ENCODE measurements at regions not wholly inside any gene's neighbourhood (a gene's known extent, or its start where the extent isn't known, plus 50 kb on each side); places are given as distances from the start of the nearest gene placed in this dataset.
"Not testable (repeated sequence)": the region's sequence is repeated elsewhere in the genome, so short reads cannot be mapped to it uniquely, and the experiment has no call there.

DNA sequence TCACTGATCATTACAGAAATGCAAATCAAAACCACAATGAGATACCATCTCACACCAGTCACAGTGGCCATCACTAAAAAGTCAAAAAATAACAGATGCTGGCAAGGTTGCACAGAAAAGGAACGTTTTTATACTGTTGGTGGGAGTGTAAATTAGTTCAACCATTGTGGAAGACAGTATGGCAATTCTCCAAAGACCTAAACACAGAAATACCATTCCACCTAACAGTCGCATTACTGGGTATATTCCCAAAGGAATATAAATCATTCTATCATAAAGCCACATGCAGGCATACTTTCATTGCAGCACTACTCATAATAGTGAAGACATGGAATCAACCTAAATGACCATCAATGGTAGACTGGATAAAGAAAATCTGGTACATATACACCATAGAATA lies 83.2 kb upstream of the ARID5B start:
- H3K4me3 Mint-ChIP-seq; H3K27me3 Mint-ChIP-seq (ENCODE audit: low read depth); H3K9me3 Mint-ChIP-seq (ENCODE audit: insufficient read depth); H3K27ac Mint-ChIP-seq; H3K4me1 Mint-ChIP-seq (ENCODE audit: low read depth); H3K36me3 Mint-ChIP-seq (ENCODE audit: low read depth); DNase-seq; POLR2A ChIA-PET; ATAC-seq: not testable (repeated sequence)
- CTCF ChIA-PET, result interaction anchor here (1.0 to 4.4 kb wide), 4 partner anchors 10 to 68 kb away, joined by 3 to 31 read pairs (median 3); no protein-coding TSS in a partner anchor

GRCh38 chr10:61819208-61819607 lies 82.3 kb upstream of the ARID5B start:
- Mint-ChIP-seq H3K27ac (no peak overlapping the region), H3K9me3 (ENCODE audit: insufficient read depth) (no peaks in the 10 kb centered on the region), H3K36me3 (ENCODE audit: low read depth) (no peaks in the 10 kb centered on the region), H3K4me1 (ENCODE audit: low read depth) (peaks cover 3% of the 10 kb centered on the region), H3K27me3 (ENCODE audit: low read depth) (no peaks in the 10 kb centered on the region), H3K4me3 (no peak overlapping the region)
- POLR2A ChIA-PET, result no interaction called here
- CTCF ChIA-PET, result interaction anchor here (1.0 to 4.4 kb wide), 6 partner anchors 8 to 69 kb away, joined by 3 to 31 read pairs (median 4); no protein-coding TSS in a partner anchor
- no peak for DNase-seq
- ATAC-seq, result no peak

DNA sequence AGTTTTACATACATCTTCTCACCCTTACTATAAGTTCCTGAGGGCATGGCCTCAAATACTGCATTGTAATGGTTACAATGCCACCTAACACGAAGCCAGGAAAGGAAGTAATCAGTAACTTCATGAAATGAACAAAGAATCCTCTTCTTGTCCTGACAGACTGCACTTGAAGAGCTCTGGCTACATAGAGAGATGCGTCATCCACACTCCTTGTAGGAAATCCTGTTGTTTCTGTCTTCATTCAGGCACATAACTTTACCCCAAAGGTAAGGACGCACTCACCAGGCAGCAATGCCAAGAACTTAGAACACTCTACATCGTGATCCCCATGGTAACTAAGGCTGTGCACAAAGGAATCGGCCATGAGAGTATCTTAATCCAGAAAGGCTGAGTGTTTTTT lies 80.3 kb upstream of the ARID5B start:
- H3K9me3 Mint-ChIP-seq (ENCODE audit: insufficient read depth), result no peaks in the 10 kb centered on the region
- peaks cover 3% of the 10 kb centered on the region for H3K4me1 Mint-ChIP-seq (ENCODE audit: low read depth)
- ATAC-seq (no peak), DNase-seq (no peak)
- no peak overlapping the region for H3K4me3 Mint-ChIP-seq
- no peaks in the 10 kb centered on the region for H3K36me3 Mint-ChIP-seq (ENCODE audit: low read depth)
- H3K27ac Mint-ChIP-seq, result no peak overlapping the region
- no peaks in the 10 kb centered on the region for H3K27me3 Mint-ChIP-seq (ENCODE audit: low read depth)
- CTCF ChIA-PET, result interaction anchor here (1.3 to 4.4 kb wide), 3 partner anchors 12 to 70 kb away, joined by 3 to 31 read pairs (median 12); no protein-coding TSS in a partner anchor
- POLR2A ChIA-PET, result interaction anchor here (0.6 kb wide), 1 partner anchor 9 kb away, joined by 3 read pairs; no protein-coding TSS in a partner anchor

DNA sequence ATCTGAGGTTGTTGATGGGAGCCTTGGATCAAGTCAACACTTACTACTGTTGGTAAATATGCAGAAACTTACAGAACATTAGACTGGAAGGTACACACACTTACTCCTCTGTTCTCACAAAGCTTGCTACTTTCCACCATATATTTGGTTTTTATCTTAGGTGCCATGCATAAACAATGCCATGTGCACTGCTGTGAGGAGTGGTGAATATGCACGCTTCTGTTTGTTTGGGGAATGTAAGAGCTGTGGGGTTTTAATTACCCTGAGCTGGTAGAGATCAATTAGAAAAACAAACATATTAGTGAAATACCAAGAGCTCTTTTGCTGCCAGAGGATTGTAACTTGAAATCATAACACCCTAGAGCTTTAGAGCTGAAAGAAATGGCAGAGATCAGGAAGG lies 79.8 kb upstream of the ARID5B start:
- ChIA-PET POLR2A (no interaction called here), CTCF (interaction anchor here (1.6 kb wide), 1 partner anchor 71 kb away, joined by 12 read pairs; no protein-coding TSS in a partner anchor)
- H3K4me1 Mint-ChIP-seq (ENCODE audit: low read depth), result peaks cover 3% of the 10 kb centered on the region

DNA sequence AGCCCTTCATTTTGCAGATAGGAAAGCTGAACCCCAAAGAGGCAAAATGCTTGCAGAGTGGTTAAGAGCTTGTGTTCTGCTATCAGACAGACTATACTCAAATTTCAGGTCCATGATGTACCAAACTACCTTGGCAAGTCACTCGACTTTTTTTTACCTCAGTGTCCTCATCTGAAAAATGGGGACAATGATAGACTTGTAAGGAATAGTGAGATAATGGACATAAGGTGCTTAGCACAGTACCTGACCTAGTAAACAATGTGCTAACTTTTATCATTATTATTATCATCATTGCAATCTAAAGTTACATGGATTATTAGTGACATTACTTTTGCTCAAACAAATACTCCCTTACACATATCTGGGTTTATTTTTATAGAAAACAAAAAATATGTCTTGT lies 79.4 kb upstream of the ARID5B start:
- ATAC-seq, result no peak
- no peak overlapping the region for H3K27ac Mint-ChIP-seq

More for the DNA sequence above, 79.8 kb upstream of the ARID5B start:
- DNase-seq, result no peak
- H3K36me3 Mint-ChIP-seq (ENCODE audit: low read depth), result no peaks in the 10 kb centered on the region
- no peaks in the 10 kb centered on the region for H3K9me3 Mint-ChIP-seq (ENCODE audit: insufficient read depth)
- no peak overlapping the region for H3K4me3 Mint-ChIP-seq
- H3K27me3 Mint-ChIP-seq (ENCODE audit: low read depth), result no peaks in the 10 kb centered on the region
- ATAC-seq, result no peak
- no peak overlapping the region for H3K27ac Mint-ChIP-seq

GRCh38 chr10:61822781-61823230 lies 78.7 kb upstream of the ARID5B start:
- ATAC-seq (no peak), DNase-seq (no peak)
- H3K4me1 Mint-ChIP-seq (ENCODE audit: low read depth), result peaks cover 3% of the 10 kb centered on the region
- H3K9me3 Mint-ChIP-seq (ENCODE audit: insufficient read depth), result no peaks in the 10 kb centered on the region
- H3K4me3 Mint-ChIP-seq, result no peak overlapping the region
- H3K36me3 Mint-ChIP-seq (ENCODE audit: low read depth), result no peaks in the 10 kb centered on the region
- no peaks in the 10 kb centered on the region for H3K27me3 Mint-ChIP-seq (ENCODE audit: low read depth)
- POLR2A ChIA-PET, result no interaction called here
- CTCF ChIA-PET, result interaction anchor here (1.6 kb wide), 1 partner anchor 72 kb away, joined by 12 read pairs; no protein-coding TSS in a partner anchor
- no peak overlapping the region for H3K27ac Mint-ChIP-seq

More for the DNA sequence above, 79.4 kb upstream of the ARID5B start:
- H3K4me1 Mint-ChIP-seq (ENCODE audit: low read depth), result peaks cover 3% of the 10 kb centered on the region
- H3K9me3 Mint-ChIP-seq (ENCODE audit: insufficient read depth), result no peaks in the 10 kb centered on the region
- CTCF ChIA-PET, result interaction anchor here (1.6 kb wide), 1 partner anchor 71 kb away, joined by 12 read pairs; no protein-coding TSS in a partner anchor
- POLR2A ChIA-PET, result no interaction called here
- no peak overlapping the region for H3K4me3 Mint-ChIP-seq
- no peaks in the 10 kb centered on the region for H3K36me3 Mint-ChIP-seq (ENCODE audit: low read depth)
- H3K27me3 Mint-ChIP-seq (ENCODE audit: low read depth), result no peaks in the 10 kb centered on the region
- no peak for DNase-seq

GRCh38 chr10:61825001-61825400 lies 76.5 kb upstream of the ARID5B start:
- CTCF ChIA-PET, result no interaction called here
- no peak for DNase-seq
- H3K27ac Mint-ChIP-seq, result no peak overlapping the region

GRCh38 chr10:61825628-61826027 lies 75.9 kb upstream of the ARID5B start:
- H3K9me3 Mint-ChIP-seq (ENCODE audit: insufficient read depth), result no peaks in the 10 kb centered on the region
- no peak overlapping the region for H3K27ac Mint-ChIP-seq
- DNase-seq (no peak), ATAC-seq (no peak)
- H3K4me1 Mint-ChIP-seq (ENCODE audit: low read depth), result peaks cover 3% of the 10 kb centered on the region
- POLR2A ChIA-PET, result no interaction called here
- H3K36me3 Mint-ChIP-seq (ENCODE audit: low read depth), result no peaks in the 10 kb centered on the region
- CTCF ChIA-PET, result no interaction called here
- H3K4me3 Mint-ChIP-seq, result no peak overlapping the region
- H3K27me3 Mint-ChIP-seq (ENCODE audit: low read depth), result no peaks in the 10 kb centered on the region

More at GRCh38 chr10:61825001-61825400, 76.5 kb upstream of the ARID5B start:
- POLR2A ChIA-PET, result no interaction called here
- no peaks in the 10 kb centered on the region for H3K9me3 Mint-ChIP-seq (ENCODE audit: insufficient read depth)
- H3K4me3 Mint-ChIP-seq, result no peak overlapping the region
- peaks cover 3% of the 10 kb centered on the region for H3K4me1 Mint-ChIP-seq (ENCODE audit: low read depth)
- ATAC-seq, result no peak
- no peaks in the 10 kb centered on the region for H3K36me3 Mint-ChIP-seq (ENCODE audit: low read depth)
- H3K27me3 Mint-ChIP-seq (ENCODE audit: low read depth), result no peaks in the 10 kb centered on the region

DNA sequence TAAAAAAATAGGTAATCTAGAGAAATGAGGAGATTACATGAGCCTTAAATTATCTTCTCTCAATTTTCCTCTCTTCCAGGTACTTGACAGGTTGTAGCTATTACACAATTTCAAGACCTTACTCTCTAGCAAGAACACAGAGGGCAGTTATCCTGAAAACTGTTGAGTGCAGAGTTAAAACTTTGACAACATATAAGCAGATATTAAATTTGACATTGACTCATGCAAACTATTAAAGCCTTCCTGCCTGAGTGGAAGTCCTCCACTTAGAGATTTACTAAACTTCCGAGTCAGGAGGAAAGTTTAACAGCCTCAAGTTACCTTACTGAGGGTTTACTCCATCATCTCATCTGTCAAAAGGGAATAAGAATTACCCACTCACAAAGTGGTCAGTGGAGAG lies 73.5 kb upstream of the ARID5B start:
- ChIA-PET POLR2A (no interaction called here), CTCF (interaction anchor here (1.0 kb wide), 1 partner anchor 9 kb away, joined by 3 read pairs; no protein-coding TSS in a partner anchor)
- no peak overlapping the region for H3K4me3 Mint-ChIP-seq
- H3K27ac Mint-ChIP-seq, result no peak overlapping the region
- no peaks in the 10 kb centered on the region for H3K9me3 Mint-ChIP-seq (ENCODE audit: insufficient read depth)
- H3K36me3 Mint-ChIP-seq (ENCODE audit: low read depth), result no peaks in the 10 kb centered on the region
- no peak for ATAC-seq
- DNase-seq, result no peak
- H3K4me1 Mint-ChIP-seq (ENCODE audit: low read depth), result peaks cover under 1% of the 10 kb centered on the region
- no peaks in the 10 kb centered on the region for H3K27me3 Mint-ChIP-seq (ENCODE audit: low read depth)

- H3K27ac Mint-ChIP-seq, result no peak overlapping the region
- no peaks in the 10 kb centered on the region for H3K4me1 Mint-ChIP-seq (ENCODE audit: low read depth)
- H3K36me3 Mint-ChIP-seq (ENCODE audit: low read depth), result no peaks in the 10 kb centered on the region
- ATAC-seq (no peak), DNase-seq (no peak)
- CTCF ChIA-PET, result no interaction called here
- no peak overlapping the region for H3K4me3 Mint-ChIP-seq
- no peaks in the 10 kb centered on the region for H3K27me3 Mint-ChIP-seq (ENCODE audit: low read depth)
- POLR2A ChIA-PET, result no interaction called here
- no peaks in the 10 kb centered on the region for H3K9me3 Mint-ChIP-seq (ENCODE audit: insufficient read depth)
Measured at GRCh38 chr10:61828788-61829187, 72.7 kb upstream of the ARID5B start.

DNA sequence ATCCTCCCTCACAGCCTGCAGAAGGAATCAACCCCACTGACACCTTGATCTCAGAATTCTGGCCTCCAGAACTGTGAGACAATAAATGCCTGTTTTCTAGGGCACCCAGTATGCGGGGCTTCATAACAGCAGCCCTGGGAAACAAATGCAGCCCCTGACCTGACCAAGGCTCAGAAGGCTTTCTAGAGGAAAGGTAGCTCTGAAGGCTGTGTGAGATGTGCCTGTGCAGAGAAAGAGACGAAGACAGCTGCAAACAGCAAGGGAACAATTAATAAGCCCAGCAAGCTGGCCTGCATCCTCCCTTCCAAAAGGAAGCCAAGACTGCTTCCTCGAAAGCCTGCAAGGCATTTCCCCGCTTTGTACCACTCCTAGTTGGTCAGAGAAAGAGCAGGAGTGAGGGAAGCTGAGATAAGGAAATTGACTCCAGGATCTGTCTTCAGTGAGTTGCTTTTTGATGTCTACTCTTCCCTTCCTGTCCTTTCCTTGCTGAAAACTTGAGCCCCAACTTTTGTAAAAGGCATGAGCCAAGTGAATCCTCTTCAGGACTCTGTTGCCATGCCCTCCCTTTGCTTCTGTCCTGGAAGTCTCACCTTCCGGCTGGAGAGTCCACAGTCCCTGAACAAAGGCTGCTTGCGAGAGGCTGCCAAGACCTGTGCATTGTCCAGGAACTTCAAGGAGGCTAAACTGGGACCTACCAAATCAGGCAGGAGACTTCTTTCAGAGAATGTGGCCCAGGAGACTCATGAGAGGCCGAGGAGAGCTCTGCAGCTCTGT lies 71.2 kb upstream of the ARID5B start:
- Mint-ChIP-seq H3K36me3 (ENCODE audit: low read depth) (no peaks in the 10 kb centered on the region), H3K27me3 (ENCODE audit: low read depth) (no peaks in the 10 kb centered on the region), H3K4me3 (no peak overlapping the region), H3K9me3 (ENCODE audit: insufficient read depth) (no peaks in the 10 kb centered on the region), H3K4me1 (ENCODE audit: low read depth) (no peaks in the 10 kb centered on the region), H3K27ac (no peak overlapping the region)
- ChIA-PET POLR2A (interaction anchor here (0.6 to 1.2 kb wide), 2 partner anchors 10 to 80 kb away, joined by 3 read pairs; no protein-coding TSS in a partner anchor), CTCF (interaction anchor here (2.2 kb wide), 1 partner anchor 79 kb away, joined by 6 read pairs; no protein-coding TSS in a partner anchor)
- no peak for DNase-seq
- ATAC-seq, result no peak

GRCh38 chr10:61830846-61831273 lies 70.6 kb upstream of the ARID5B start:
- H3K4me3 Mint-ChIP-seq, result no peak overlapping the region
- H3K4me1 Mint-ChIP-seq (ENCODE audit: low read depth), result no peaks in the 10 kb centered on the region
- H3K27ac Mint-ChIP-seq, result no peak overlapping the region
- CTCF ChIA-PET, result interaction anchor here (1.1 to 2.2 kb wide), 2 partner anchors 75 to 80 kb away, joined by 3 to 6 read pairs; no protein-coding TSS in a partner anchor
- H3K27me3 Mint-ChIP-seq (ENCODE audit: low read depth), result no peaks in the 10 kb centered on the region
- ATAC-seq (no peak), DNase-seq (no peak)
- POLR2A ChIA-PET, result interaction anchor here (1.2 kb wide), 1 partner anchor 81 kb away, joined by 3 read pairs; no protein-coding TSS in a partner anchor
- H3K9me3 Mint-ChIP-seq (ENCODE audit: insufficient read depth), result no peaks in the 10 kb centered on the region
- H3K36me3 Mint-ChIP-seq (ENCODE audit: low read depth), result no peaks in the 10 kb centered on the region
